GM23338 (cell line): ENCODE measurements at regions not wholly inside any gene's neighbourhood (a gene's known extent, or its start where the extent isn't known, plus 50 kb on each side); places are given as distances from the start of the nearest gene placed in this dataset.

Source experiments
- ATAC-seq: fragments of 200-7000 bp; cut with Tn5 transposase; 3 replicates; pipeline ENCODE4 v1.9.1; 2020
- DNase-seq: peaks from one replicate; pipeline ENCODE4 v3.0.0-alpha.2; 2015; ENCODE audit warnings: low spot score
- H2AFZ ChIP-seq: fragments of 200-600 bp; sonication (generic); 2 replicates; pipeline ENCODE4 v1.8.0; 2016; ENCODE audit warnings: antibody characterized with exemption, mild to moderate bottlenecking, moderate library complexity
- H3F3A ChIP-seq: fragments of 200-600 bp; sonication (generic); replicated peaks from 2 replicates; pipeline ENCODE4 v1.8.0; 2017; ENCODE audit warnings: antibody characterized with exemption, mixed run types, low read depth
- H3K27ac ChIP-seq: fragments of 200-600 bp; sonication (generic); 2 replicates; pipeline ENCODE4 v1.6.1; 2016; ENCODE audit warnings: low read depth
- H3K27me3 ChIP-seq: fragments of 200-600 bp; sonication (generic); 2 replicates; pipeline ENCODE4 v1.8.0; 2016; ENCODE audit warnings: mild to moderate bottlenecking, mixed run types, moderate library complexity; ENCODE audit not compliant: insufficient read depth
- H3K36me3 ChIP-seq: fragments of 200-600 bp; sonication (generic); 2 replicates; pipeline ENCODE4 v1.8.0; 2016; ENCODE audit warnings: mild to moderate bottlenecking; ENCODE audit not compliant: insufficient read depth
- H3K4me1 ChIP-seq: fragments of 200-600 bp; sonication (generic); 2 replicates; pipeline ENCODE4 v1.8.0; 2016; ENCODE audit warnings: mild to moderate bottlenecking, moderate library complexity; ENCODE audit not compliant: insufficient read depth
- H3K4me2 ChIP-seq: fragments of 200-600 bp; sonication (generic); 2 replicates; pipeline ENCODE4 v1.7.1; 2017; ENCODE audit warnings: mixed run types
- H3K4me3 ChIP-seq: fragments of 200-600 bp; sonication (generic); 2 replicates; pipeline ENCODE4 v1.6.1; 2016; ENCODE audit warnings: mixed run types
- H3K79me2 ChIP-seq: fragments of 200-600 bp; sonication (generic); replicated peaks from 2 replicates; pipeline ENCODE4 v1.8.0; 2017; ENCODE audit warnings: mild to moderate bottlenecking; ENCODE audit not compliant: insufficient read depth
- H3K9me2 ChIP-seq: fragments of 200-600 bp; sonication (generic); 2 replicates; pipeline ENCODE4 v1.8.0; 2017; ENCODE audit not compliant: insufficient read depth
- H4K20me1 ChIP-seq: fragments of 200-600 bp; sonication (generic); replicated peaks from 2 replicates; pipeline ENCODE4 v1.8.0; 2017; ENCODE audit warnings: mild to moderate bottlenecking; ENCODE audit not compliant: insufficient read depth
- H3K27ac Mint-ChIP-seq: 2 replicates; pipeline ENCODE4 v1.8.0; 2020; ENCODE audit warnings: inconsistent platforms, mild to moderate bottlenecking, moderate library complexity, mixed read lengths
- H3K27me3 Mint-ChIP-seq: 3 replicates; pipeline ENCODE4 v1.8.0; 2022; ENCODE audit warnings: low read depth, mild to moderate bottlenecking, moderate library complexity, mixed read lengths, inconsistent platforms; ENCODE audit not compliant: insufficient read depth, poor library complexity
- H3K36me3 Mint-ChIP-seq: 3 replicates; pipeline ENCODE4 v1.8.0; 2021; ENCODE audit warnings: low read depth, mild to moderate bottlenecking, inconsistent platforms, moderate library complexity, mixed read lengths
- H3K4me1 Mint-ChIP-seq: 3 replicates; pipeline ENCODE4 v1.8.0; 2020; ENCODE audit warnings: mild to moderate bottlenecking, inconsistent platforms, mixed read lengths
- H3K4me3 Mint-ChIP-seq: 3 replicates; pipeline ENCODE4 v1.8.0; 2021; ENCODE audit warnings: moderate library complexity, mild to moderate bottlenecking, inconsistent platforms, mixed read lengths
- H3K9me3 Mint-ChIP-seq: 3 replicates; pipeline ENCODE4 v1.8.0; 2020; ENCODE audit warnings: moderate library complexity, mild to moderate bottlenecking, inconsistent platforms, mixed read lengths
- CREB1 ChIP-seq: fragments of 250-450 bp; sonication (Bioruptor Pico); IDR thresholded peaks from 2 replicates; pipeline ENCODE4 v1.5.0; 2020; ENCODE audit warnings: low read depth, mild to moderate bottlenecking, moderate library complexity
- EZH2 ChIP-seq: fragments of 200-600 bp; sonication (generic); IDR thresholded peaks from one replicate; pipeline ENCODE4 v1.8.0; 2017; ENCODE audit warnings: antibody characterized with exemption, mild to moderate bottlenecking, low read depth; ENCODE audit not compliant: unreplicated experiment
- JUNB ChIP-seq: IDR thresholded peaks from one replicate; pipeline ENCODE4 v1.6.1; 2016; ENCODE audit warnings: antibody characterized with exemption; ENCODE audit not compliant: unreplicated experiment
- NANOG ChIP-seq: IDR thresholded peaks from 2 replicates; pipeline ENCODE4 v1.6.1; 2016; ENCODE audit warnings: antibody characterized with exemption, borderline replicate concordance
- POLR2AphosphoS5 ChIP-seq: IDR thresholded peaks from 2 replicates; pipeline ENCODE4 v1.6.1; 2016; ENCODE audit warnings: antibody characterized with exemption, low read depth
- STAT1 ChIP-seq: IDR thresholded peaks from one replicate; pipeline ENCODE4 v1.6.1; 2016; ENCODE audit warnings: antibody characterized with exemption; ENCODE audit not compliant: unreplicated experiment
- ZNF114 ChIP-seq: fragments of 250-450 bp; sonication (Bioruptor Pico); IDR thresholded peaks from 2 replicates; pipeline ENCODE4 v1.5.0; 2020; ENCODE audit warnings: mild to moderate bottlenecking, moderate library complexity
- ZNF331 ChIP-seq: fragments of 250-450 bp; sonication (Bioruptor Pico); IDR thresholded peaks from 2 replicates; pipeline ENCODE4 v1.5.0; 2020; ENCODE audit warnings: low read depth, mild to moderate bottlenecking, moderate library complexity
- TF ChIP-seq, protein P1 (sequence below): IDR thresholded peaks from 2 replicates; pipeline ENCODE4 v1.6.1; 2016; ENCODE audit warnings: antibody characterized with exemption
- TF ChIP-seq, protein P2 (sequence below), 2 experiments: fragments of 200-600 bp in 1 of 2; sonication (generic) in 1 of 2; conservative IDR thresholded peaks; 2 replicates each; pipeline versions ENCODE4 v1.5.1 to v1.6.1; 2016 to 2017; ENCODE audit warnings: antibody characterized with exemption in 2 of 2, low read depth in 2 of 2, mild to moderate bottlenecking in 2 of 2, moderate library complexity in 1 of 2
- TF ChIP-seq, protein P3 (sequence below): fragments of 250-450 bp; sonication (Bioruptor Pico); IDR thresholded peaks from 2 replicates; pipeline ENCODE4 v1.5.0; 2020; ENCODE audit warnings: mild to moderate bottlenecking, moderate library complexity

DNA sequence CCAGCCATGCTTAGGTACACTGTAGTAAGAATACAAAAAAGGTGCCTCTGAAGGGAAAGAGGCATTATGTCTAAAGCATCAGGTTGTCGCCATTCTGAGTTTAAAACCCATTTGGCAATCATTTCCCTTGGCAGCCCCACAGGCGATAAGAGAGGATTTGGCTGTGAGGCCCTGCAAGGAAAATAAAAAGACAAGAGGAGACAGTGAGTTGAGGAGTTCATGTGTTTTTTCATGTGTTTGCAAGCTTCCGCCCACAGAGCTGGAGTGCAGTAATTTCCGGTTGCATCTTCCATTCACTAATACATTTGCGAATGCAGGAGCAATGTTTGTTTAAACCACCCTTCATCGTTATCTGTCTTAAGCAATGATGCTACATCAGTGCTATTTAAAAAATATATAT lies 138.5 kb upstream of the SOX4 start:
- H3K27me3 ChIP-seq, result no peaks in the 10 kb centered on the region
- H3K27ac ChIP-seq, result no peak overlapping the region
- H3K4me1 Mint-ChIP-seq, result no peaks in the 10 kb centered on the region
- no peak for ATAC-seq
- H3K9me2 ChIP-seq, result no peaks in the 10 kb centered on the region
- TF ChIP-seq STAT1 (no peak), JUNB (no peak)
- H3F3A ChIP-seq, result no peaks in the 10 kb centered on the region
- no peaks in the 10 kb centered on the region for H3K36me3 ChIP-seq
- H3K4me3 ChIP-seq, result no peak overlapping the region
- no peak overlapping the region for H3K4me3 Mint-ChIP-seq
- H3K27ac Mint-ChIP-seq, result no peak overlapping the region
- no peaks in the 10 kb centered on the region for H3K27me3 Mint-ChIP-seq
- peak overlapping the region; percentile 15; the same call in 1 of the 2 replicates for H2AFZ ChIP-seq
- DNase-seq, result no peak
- no peaks in the 10 kb centered on the region for H3K4me1 ChIP-seq
- H4K20me1 ChIP-seq, result no peaks in the 10 kb centered on the region
- H3K36me3 Mint-ChIP-seq, result no peaks in the 10 kb centered on the region
- H3K9me3 Mint-ChIP-seq, result no peaks in the 10 kb centered on the region
- H3K79me2 ChIP-seq, result no peaks in the 10 kb centered on the region
- no peak overlapping the region for H3K4me2 ChIP-seq

DNA sequence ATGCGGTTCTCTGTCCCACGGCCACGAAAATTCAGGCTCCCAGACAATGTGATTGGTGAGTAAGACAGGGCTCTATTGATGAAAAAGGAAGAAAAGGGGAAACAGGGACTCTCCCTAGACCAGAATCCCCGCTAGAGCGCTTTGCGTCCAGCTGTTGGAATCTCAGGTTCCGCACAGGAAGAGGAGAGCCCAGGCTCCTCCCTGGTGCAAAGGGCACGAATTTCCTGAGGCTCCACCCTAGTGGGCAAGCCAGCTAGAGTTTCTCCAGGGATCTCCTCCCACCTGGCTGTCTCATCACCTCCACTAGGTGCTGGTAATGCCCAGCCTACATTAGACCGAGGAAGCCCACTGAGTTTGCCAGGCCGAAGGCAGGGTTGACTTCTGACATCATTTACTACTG lies 135.9 kb upstream of the SOX4 start:
- no peaks in the 10 kb centered on the region for H3K36me3 Mint-ChIP-seq
- no peak overlapping the region for H3K4me3 ChIP-seq
- H3K4me1 ChIP-seq, result no peaks in the 10 kb centered on the region
- ATAC-seq (peak; percentile 50), DNase-seq (no peak)
- H3K27me3 ChIP-seq, result no peaks in the 10 kb centered on the region
- no peak overlapping the region for H3K4me2 ChIP-seq
- H3K36me3 ChIP-seq, result no peaks in the 10 kb centered on the region
- no peaks in the 10 kb centered on the region for H4K20me1 ChIP-seq
- no peaks in the 10 kb centered on the region for H3F3A ChIP-seq
- H3K79me2 ChIP-seq, result no peaks in the 10 kb centered on the region
- H2AFZ ChIP-seq, result peak overlapping the region; percentile 76; the same call in 1 of the 2 replicates
- no peaks in the 10 kb centered on the region for H3K27me3 Mint-ChIP-seq
- H3K27ac Mint-ChIP-seq, result no peak overlapping the region
- H3K4me1 Mint-ChIP-seq, result no peaks in the 10 kb centered on the region
- no peaks in the 10 kb centered on the region; the same call in 2 of the 3 replicates for H3K9me3 Mint-ChIP-seq
- no peaks in the 10 kb centered on the region for H3K9me2 ChIP-seq
- no peak overlapping the region for H3K27ac ChIP-seq
- H3K4me3 Mint-ChIP-seq, result no peak overlapping the region
- TF ChIP-seq NANOG (no peak), ZNF114 (CRISPR knock-in tag) (no peak), POLR2AphosphoS5 (no peak), CREB1 (CRISPR knock-in tag) (no peak), JUNB (no peak), EZH2 (no peak), STAT1 (no peak), ZNF331 (no peak)
- TF ChIP-seq, protein P1, sequence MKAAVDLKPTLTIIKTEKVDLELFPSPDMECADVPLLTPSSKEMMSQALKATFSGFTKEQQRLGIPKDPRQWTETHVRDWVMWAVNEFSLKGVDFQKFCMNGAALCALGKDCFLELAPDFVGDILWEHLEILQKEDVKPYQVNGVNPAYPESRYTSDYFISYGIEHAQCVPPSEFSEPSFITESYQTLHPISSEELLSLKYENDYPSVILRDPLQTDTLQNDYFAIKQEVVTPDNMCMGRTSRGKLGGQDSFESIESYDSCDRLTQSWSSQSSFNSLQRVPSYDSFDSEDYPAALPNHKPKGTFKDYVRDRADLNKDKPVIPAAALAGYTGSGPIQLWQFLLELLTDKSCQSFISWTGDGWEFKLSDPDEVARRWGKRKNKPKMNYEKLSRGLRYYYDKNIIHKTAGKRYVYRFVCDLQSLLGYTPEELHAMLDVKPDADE, result no peak
- TF ChIP-seq, protein P2, sequence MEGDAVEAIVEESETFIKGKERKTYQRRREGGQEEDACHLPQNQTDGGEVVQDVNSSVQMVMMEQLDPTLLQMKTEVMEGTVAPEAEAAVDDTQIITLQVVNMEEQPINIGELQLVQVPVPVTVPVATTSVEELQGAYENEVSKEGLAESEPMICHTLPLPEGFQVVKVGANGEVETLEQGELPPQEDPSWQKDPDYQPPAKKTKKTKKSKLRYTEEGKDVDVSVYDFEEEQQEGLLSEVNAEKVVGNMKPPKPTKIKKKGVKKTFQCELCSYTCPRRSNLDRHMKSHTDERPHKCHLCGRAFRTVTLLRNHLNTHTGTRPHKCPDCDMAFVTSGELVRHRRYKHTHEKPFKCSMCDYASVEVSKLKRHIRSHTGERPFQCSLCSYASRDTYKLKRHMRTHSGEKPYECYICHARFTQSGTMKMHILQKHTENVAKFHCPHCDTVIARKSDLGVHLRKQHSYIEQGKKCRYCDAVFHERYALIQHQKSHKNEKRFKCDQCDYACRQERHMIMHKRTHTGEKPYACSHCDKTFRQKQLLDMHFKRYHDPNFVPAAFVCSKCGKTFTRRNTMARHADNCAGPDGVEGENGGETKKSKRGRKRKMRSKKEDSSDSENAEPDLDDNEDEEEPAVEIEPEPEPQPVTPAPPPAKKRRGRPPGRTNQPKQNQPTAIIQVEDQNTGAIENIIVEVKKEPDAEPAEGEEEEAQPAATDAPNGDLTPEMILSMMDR (conservative IDR thresholded peaks at IDR 0.05; ENCODE audit: low read depth in 2 of 2), result no peak
- TF ChIP-seq, protein P3, sequence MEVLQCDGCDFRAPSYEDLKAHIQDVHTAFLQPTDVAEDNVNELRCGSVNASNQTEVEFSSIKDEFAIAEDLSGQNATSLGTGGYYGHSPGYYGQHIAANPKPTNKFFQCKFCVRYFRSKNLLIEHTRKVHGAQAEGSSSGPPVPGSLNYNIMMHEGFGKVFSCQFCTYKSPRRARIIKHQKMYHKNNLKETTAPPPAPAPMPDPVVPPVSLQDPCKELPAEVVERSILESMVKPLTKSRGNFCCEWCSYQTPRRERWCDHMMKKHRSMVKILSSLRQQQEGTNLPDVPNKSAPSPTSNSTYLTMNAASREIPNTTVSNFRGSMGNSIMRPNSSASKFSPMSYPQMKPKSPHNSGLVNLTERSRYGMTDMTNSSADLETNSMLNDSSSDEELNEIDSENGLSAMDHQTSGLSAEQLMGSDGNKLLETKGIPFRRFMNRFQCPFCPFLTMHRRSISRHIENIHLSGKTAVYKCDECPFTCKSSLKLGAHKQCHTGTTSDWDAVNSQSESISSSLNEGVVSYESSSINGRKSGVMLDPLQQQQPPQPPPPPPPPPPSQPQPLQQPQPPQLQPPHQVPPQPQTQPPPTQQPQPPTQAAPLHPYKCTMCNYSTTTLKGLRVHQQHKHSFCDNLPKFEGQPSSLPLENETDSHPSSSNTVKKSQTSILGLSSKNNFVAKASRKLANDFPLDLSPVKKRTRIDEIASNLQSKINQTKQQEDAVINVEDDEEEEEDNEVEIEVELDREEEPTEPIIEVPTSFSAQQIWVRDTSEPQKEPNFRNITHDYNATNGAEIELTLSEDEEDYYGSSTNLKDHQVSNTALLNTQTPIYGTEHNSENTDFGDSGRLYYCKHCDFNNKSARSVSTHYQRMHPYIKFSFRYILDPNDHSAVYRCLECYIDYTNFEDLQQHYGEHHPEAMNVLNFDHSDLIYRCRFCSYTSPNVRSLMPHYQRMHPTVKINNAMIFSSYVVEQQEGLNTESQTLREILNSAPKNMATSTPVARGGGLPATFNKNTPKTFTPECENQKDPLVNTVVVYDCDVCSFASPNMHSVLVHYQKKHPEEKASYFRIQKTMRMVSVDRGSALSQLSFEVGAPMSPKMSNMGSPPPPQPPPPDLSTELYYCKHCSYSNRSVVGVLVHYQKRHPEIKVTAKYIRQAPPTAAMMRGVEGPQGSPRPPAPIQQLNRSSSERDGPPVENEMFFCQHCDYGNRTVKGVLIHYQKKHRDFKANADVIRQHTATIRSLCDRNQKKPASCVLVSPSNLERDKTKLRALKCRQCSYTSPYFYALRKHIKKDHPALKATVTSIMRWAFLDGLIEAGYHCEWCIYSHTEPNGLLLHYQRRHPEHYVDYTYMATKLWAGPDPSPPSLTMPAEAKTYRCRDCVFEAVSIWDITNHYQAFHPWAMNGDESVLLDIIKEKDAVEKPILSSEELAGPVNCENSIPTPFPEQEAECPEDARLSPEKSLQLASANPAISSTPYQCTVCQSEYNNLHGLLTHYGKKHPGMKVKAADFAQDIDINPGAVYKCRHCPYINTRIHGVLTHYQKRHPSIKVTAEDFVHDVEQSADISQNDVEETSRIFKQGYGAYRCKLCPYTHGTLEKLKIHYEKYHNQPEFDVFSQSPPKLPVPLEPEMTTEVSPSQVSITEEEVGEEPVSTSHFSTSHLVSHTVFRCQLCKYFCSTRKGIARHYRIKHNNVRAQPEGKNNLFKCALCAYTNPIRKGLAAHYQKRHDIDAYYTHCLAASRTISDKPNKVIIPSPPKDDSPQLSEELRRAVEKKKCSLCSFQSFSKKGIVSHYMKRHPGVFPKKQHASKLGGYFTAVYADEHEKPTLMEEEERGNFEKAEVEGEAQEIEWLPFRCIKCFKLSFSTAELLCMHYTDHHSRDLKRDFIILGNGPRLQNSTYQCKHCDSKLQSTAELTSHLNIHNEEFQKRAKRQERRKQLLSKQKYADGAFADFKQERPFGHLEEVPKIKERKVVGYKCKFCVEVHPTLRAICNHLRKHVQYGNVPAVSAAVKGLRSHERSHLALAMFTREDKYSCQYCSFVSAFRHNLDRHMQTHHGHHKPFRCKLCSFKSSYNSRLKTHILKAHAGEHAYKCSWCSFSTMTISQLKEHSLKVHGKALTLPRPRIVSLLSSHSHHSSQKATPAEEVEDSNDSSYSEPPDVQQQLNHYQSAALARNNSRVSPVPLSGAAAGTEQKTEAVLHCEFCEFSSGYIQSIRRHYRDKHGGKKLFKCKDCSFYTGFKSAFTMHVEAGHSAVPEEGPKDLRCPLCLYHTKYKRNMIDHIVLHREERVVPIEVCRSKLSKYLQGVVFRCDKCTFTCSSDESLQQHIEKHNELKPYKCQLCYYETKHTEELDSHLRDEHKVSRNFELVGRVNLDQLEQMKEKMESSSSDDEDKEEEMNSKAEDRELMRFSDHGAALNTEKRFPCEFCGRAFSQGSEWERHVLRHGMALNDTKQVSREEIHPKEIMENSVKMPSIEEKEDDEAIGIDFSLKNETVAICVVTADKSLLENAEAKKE (CRISPR knock-in tag), result no peak
